HG02938 (cell line): ENCODE measurements at regions not wholly inside any gene's neighbourhood (a gene's known extent, or its start where the extent isn't known, plus 50 kb on each side); places are given as distances from the start of the nearest gene placed in this dataset.

Source experiments
- ATAC-seq: cut with Tn5 transposase; IDR thresholded peaks from one replicate; pipeline ENCODE4 v1.9.1; 2021; ENCODE audit warnings: mild to moderate bottlenecking, moderate library complexity; ENCODE audit not compliant: unreplicated experiment

DNA sequence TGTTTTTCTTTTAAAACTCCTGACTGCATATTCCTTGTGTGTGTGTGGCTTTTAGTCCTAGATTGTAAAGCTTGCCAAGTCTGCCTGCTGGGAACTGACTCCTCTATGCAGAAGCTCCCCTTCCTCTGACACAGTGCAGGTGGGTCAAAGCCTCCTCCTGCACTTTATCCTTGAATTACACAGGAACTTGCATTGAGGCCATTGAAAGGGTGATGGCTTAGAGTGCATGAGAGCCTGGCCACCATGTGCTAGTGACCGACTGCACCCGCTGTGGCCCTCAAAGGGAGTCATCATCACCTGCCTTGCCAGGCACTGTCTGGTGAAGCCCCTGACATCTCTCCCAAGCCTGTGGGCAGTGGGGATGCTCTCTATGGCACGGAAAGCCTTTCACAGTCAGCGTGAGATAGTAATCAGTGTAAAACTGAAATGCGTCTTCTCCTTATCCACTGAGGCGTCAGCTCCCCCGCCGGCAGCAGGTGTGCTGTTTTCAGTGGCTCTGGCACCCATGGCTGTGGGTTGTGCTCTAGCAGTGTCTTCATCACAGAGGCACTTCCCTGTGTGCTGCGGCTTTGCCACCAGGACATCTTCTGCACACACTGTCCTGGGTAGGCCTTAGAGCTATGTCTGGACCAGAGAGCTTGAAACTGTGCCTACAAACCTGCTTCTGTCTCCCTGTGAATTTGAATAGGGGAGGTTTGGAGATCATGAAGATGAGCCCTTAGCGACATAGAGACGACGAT is 87.9 kb downstream of the THBS2 start:
- ATAC-seq = no peak

DNA sequence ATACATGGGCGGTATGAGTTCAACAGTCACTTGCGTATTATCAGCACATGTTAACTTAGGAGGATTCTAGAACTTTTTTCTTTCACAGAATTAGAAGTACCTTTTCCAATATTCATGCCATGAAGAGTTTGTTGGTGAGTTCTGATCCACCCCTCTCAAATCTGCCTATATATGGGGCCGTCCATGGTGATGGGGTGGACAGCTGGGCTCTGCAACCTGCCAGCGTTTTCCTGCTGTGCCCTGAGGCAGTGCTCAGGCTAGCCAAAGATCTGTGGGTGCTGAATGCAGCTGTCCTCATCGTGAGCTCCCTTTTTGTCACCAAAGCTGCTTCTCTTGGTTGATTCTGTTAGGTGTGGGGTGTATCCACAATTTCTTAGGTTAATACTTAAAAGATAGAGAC is 88.7 kb downstream of the THBS2 start:
- ATAC-seq = no peak

DNA sequence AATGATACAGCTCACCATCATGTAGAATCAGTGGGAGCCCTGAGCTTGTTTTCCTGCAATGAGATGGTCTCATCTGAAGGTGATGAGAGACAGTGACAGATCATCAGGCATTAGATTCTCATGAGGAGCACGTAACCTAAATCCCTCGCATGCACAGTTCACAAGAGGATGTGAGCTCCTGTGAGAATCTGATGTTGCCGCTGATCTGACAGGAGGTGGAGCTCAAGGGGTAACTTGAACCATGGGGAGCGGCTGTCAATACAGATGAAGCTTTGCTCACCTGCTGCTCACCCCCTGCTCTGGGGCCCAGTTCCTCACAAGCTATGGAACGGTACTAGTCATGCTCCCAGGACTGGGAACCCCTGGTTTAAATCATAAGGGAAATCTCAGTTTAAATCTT is 89.2 kb downstream of the THBS2 start:
- ATAC-seq = no peak

DNA sequence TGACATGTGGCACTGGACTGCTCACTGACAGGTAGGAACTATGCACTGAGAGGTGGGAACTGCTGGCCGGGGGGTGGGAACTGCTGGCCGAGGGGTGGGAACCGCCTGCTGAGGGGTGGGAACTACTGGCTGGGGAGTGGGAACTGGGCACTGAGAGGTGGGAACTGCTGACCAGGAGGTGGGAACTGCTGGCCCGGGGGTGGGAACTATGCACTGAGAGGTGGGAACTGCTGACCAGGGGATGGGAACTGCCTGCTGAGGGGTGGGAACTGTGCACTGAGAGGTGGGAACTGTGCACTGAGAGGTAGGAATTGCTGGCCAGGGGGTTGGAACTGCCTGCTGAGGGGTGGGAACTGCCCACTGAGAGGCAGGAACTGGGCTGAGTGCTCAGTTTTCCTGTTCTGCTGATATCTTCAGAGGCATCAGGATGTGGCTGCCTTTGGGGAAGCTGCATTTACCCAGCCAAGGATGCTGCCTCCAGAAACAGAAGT is 90.2 kb downstream of the THBS2 start:
- no peak for ATAC-seq

DNA sequence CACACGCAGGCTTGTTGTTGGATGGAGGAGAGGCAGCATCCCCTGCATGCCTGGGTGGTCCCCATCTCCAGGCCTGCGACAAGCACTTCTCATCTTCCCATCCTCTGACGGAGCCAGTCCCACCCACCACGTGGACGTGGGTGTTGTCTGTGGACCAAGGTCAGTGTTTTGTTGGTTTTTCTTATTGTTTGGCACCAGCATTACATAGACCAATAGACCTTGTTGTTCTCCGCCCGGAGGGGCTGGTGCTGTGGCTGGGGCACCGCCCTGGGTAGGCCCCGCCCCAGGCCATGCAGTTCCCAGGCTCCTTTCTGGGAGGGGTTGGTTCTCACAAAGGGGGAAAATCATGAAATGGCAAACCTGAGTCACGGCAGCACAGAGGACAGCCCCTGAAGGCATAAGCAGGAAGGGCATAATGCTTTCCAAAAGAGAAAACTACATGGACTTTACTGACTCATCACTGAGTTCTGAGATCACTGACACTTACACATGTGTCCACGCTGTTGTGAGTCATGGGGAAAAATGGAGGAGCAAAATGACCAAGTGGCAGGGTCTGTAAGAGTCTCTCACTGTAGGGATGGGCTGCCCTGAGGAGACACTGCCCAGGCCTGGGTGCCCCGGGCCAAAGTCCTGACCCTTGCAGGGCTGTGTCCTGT is 90.8 kb downstream of the THBS2 start:
- ATAC-seq = no peak

DNA sequence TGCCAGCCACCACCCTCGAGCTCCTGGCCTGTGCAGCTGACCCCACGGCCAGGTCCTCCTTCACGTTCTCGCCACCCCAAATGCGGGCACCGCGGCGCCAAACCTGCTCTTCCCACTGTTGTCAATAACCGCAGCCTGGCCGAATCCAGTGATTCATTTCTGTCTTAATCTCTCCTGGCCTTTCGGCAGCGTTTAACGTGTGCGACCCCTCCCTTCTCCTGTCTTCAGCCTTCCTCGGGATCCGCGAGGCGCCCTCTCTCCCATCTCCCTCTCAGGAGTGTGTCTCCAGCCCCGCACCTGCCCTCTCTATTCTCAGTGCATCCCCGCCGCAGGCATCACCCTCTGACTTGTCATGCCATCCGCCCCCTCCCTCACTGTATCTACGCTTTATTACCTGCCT is 91.4 kb downstream of the THBS2 start:
- no peak for ATAC-seq

DNA sequence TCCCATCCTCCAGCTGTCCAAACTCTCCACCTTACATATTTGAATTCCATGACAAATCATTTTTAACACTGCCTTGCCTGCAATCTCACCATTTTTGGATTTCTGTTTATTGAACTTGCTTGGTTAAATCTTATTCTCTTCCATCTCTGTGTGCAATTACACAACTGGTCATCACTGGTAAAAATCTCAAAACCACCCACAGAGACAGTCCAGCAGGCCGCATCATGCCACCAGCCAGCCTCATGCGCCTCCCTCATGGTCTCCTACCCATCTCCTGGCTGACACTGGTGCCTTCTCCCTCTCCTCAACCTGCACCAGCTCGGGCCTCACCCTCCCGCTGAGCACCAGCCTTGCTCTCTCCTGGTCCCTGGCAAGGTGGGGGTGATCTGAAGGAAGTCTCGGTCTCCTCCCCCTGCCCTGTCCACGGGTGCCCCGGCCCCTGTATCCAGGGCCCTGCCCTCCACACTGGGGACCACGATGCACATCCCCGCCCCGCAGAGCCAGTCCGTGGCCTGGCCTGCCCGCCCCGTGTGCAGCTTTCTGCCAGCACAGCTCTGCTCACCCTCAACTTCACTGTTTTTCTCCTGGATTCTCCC is 92.0 kb downstream of the THBS2 start:
- no peak for ATAC-seq

DNA sequence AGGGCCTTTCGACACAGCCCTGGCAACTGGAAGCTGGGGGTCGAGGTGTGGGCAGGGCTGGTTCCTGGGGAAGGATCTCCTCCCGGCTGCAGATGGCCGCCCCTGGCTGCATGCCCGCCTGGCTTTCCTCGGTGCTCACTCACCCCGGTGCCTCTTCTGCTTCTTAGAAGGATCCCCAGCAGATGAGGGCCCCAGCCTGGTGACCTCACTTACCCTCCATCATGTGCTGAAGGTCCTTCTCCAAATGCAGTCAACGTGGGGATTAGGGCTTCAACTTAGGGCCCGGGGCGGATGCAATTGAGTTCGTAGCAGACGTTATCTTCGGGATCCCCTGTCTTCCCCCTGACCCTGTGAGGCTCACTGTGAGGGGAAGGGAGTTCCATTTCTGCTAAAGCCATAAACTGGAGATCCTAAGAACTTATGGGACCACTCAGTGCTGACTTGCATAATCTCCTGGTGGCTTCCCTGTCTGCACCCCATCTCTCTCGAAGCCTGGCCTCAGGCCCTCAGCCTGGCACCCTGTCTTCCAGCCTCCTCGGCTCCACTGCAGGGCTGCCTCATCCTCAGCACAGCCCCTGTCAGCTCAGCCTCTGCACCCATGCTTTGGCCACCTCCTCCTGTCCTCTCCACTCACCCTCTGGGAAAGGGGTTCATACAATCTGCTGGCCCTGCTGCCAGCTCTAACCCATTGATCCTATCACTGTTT is 92.6 kb downstream of the THBS2 start:
- no peak for ATAC-seq

DNA sequence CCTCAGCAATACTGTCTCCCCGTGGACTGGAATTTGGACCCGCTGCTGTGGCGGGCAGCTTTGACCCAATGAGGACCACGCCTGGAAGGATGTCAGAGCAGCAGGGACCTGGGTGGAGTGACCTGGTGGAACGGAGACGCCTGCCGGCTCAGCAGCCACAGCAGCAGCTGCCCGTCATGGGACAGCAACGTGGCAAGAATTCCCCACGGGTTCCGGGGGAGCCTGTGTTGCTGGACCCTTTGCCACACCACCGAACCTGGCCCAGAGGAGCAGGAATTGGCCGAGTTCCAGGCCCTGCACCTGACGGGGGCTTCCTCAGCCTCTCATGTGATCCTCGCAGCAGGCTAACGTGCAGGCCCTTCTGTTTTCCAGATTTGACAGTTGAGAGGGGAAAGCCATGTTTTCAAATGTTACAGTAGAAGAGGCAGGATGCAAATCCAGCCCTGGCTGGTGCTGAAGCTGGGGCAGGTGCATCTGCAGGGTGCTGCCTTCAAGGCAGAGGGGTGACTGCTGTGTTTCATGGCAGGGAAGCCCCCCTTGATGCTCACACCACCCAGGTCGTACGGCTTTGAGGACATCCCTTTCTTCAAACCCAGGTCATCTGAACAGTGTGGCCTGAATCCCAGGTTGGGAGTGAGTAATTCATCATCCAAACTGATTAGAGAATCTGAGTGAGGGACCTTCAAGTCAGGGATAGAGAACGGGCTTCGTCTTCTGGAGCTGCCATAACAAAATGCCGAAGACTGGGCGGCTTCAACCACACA is 93.4 kb downstream of the THBS2 start:
- no peak for ATAC-seq

DNA sequence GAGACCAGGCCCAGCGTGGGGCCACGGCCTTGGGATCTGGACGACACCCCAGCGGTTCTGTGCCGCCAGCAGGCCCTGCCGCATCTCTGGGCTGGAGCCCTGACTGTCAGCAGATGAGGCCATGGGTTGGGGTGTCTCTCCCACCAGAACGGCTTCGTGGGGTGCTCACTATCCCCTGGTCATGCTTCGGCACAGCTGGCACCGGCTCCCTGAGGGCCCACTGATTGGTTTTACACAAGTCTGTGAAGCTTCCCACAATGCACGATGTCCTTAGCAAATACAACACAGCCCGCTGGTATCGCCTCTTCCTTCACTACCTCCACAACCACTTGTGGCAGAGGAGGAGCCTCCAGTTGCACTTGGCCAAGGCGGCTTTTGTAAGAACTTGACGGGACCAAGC is 94.3 kb downstream of the THBS2 start:
- ATAC-seq = no peak

DNA sequence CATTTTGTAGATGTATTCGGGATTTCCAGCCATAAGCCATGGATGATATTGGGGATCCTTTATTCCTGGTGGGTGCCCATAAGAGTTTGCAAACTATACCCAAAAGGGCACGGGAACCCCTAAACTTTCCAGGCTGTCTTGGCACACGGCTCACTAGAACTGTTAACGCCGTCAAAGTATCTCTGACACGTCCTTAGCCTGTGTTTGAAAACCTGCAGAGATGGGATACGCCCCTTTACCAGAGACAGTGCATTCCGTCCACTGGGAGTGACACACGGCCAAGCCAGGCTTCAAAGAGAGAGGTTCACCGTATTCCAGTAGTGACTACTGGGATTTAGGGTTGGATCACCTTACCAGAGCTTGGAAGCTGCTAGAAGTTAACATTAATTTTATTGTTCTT is 95.0 kb downstream of the THBS2 start:
- no peak for ATAC-seq

DNA sequence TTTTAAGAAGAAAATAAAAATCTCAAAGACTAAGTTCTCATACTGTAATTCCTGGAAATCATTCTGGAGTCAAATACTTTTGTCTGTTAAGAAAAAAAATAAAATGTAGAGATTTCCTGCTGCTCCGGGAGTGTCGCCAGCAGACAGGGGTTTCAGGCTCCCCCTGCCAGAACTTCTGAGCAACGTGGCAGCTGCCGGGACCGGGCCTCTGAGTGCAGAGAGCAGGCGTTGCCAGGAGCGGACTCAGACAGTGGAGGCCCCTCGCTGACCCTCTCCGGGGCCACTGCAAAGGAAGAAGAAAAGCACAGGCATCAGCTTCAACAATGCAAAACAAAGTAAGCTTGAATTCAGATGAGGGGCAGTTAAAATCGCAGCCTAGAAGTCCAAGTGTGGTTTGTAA is 95.5 kb downstream of the THBS2 start:
- no peak for ATAC-seq

DNA sequence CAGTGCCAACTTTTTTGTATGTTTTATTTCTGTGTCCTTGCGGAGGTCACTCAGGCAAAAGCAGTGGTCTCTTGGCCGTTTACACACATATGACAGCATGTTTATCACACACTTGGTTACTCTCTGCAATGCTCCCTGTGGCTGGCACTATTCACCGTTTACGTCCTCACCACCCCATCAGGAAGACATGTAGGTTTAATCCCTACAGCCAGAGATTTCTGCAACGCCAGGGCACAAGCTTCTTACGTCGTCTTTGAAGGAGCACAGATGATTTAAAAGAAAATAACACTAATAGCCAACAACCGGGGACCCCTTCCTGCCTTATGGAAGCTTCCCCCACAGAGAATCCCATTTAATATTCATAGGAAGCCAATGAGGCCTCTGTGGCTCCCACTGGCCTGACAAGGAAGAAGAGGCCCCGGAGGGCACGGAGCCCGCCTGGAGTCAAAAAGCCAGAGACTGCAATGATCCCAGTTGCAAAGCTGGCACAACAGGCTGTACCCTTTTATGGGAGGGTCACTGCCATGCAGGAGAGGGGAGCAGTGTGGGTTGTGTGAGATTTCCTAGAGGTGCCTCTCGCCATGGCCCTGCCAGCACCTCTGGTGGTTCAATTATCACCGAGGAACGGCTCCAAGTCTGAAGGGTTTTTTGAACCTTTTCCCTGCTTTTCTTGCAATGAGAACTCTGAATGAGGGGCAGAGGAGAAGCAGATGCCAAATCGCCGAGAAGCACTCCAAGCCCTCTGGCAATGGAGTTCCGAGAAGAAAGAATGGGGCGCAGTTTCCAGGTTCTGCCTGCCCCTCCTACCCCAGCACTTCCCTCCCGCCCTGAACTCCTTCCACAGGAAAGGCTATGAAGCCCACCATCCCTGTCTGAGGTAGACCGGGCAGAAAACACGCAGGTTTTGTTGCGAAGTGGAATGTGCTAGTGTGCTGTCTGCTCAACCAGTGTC is 96.2 kb downstream of the THBS2 start:
- ATAC-seq = no peak

DNA sequence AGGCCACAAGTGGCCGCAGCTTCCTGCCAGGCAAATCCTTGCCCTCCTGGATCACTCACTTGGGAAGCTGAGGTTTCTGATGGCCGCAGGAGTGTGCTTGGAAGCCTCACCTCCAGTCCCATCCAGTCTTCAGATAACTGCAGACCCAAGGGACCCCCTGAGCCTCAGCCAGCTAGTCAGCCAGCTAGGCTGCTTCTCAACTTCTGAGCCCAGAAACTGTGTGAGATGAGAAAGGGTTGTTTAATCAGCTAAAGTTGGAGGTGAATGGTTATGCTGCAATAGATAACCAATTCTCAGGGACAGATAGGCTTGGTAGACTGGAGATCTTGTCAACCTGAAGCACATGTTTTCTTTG is 96.9 kb downstream of the THBS2 start:
- no peak for ATAC-seq

DNA sequence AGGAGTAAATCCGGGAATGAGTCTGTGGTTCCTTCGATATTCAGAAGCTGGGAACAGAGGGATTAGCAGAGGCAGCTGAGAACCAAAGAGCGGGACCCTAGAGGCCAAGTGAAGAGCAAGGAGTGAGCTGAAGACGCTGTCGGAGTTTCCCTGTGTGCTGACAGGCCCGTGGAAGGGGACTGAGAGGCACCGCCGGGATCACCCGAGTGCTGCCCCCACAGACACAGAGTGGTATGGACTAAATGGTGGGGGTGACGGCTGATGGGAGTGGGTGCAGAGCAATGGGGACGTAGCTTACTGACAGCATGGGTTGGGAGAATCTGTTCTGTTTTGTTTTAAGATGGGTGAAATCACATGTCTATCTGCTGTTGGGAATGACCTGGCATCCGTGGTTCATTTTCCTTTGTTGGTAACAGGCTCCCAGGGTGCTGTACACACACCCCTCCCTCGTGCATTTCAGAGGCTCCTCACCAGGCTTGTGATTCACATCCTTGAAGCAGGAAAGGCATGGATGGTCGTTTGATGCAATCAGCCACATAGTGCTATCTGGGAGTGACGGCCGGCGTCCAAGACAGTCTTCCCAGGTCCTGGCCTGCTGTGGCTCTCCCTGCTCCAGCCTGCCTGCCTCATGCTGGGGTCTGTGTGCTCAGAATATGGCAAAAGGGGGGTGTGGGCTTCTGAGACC is 97.4 kb downstream of the THBS2 start:
- no peak for ATAC-seq

DNA sequence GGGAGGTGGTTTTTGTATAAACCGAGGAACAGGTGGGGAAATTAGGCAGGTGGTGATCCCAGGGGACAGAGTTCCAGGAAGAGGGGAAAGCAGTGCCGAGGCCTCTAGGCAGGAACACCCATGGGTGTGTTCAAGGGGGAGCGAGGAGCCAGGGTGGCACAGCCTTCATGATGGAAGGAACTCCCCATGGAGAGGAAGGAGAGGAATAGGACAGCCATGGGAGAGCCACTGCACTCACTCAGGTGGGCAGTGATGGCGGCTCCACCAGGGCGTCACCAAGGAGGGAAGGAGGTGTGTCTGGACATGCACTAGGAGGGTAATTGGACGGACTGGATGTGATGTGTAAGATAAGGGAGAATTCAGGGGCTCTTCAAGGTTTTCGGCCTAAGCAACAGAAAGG is 98.2 kb downstream of the THBS2 start:
- ATAC-seq = no peak

DNA sequence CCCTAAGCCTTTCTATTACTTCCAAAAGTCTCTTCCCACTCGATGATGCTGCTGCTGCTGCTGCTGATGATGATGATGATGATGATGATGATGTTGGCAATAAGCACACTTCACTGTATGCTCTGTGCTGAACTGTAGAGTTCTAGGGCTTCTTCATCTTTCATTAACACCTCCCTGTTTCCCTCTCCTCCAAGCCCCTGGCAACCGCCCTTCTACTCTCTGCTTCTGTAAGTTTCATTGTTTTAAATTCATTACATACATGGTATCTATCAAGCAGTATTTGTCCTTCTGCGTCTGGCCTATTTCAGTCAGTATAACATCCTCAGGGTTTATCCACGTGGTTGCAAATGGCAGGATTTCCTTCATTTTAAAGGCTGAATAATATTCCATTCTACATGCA is 100.2 kb downstream of the THBS2 start:
- no peak for ATAC-seq

DNA sequence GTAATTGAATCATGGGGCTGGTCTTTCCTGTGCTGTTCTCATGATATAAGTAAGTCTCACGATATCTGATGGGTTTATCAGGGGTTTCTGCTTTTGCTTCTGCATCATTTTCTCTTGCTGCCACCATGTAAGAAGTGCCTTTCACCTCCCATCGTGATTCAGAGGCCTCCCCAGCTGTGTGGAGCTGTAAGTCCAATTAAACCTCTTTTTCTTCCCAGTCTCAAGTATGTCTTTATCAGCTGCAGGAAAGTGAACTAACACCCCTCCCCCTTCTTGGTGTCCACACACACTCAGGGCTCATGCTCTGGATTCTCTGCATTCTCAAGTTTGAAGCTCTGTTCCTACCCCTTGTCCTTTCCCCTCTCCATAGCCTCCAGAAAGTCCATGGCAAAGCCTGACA is 107.1 kb downstream of the THBS2 start:
- no peak for ATAC-seq

DNA sequence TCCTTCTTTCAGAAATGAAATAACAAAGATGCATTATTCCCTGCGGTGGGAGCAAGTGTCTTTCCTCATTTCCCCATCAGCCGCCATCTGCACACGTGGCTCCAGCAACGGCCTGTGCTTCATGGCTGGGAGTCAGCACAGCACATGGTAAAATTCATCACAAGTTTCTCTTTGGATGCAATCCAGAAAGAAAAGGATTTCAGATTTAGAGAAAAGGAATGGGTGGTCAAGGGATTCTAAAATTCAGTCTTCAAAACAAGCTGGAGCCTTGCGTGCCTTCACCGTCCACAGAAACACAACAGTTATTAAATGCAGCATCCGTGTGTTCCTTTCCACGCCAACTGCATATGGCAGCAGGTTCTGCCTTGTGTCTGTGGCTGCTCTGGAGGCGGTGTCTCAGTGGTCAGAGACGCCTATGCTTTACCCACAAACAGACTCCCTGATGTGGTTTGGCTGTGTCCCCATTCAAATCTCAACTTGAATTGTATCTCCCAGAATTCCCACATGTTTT is 107.6 kb downstream of the THBS2 start:
- ATAC-seq = no peak
